Upper lobe of left lung (tissue), 6 donors: ENCODE measurements at regions not wholly inside any gene's neighbourhood (a gene's known extent, or its start where the extent isn't known, plus 50 kb on each side); places are given as distances from the start of the nearest gene placed in this dataset.

Source experiments
- ATAC-seq, 2 donors: fragments of 200-7000 bp; cut with Tn5 transposase; one replicate each; pipeline ENCODE4 v1.9.1; 2022; ENCODE audit warnings: mild to moderate bottlenecking in 2 of 2, moderate library complexity in 2 of 2; ENCODE audit not compliant: low FRiP score in 2 of 2
- DNase-seq, 2 donors: peaks; one replicate each; pipeline ENCODE4 v3.0.0-alpha.2; 2019 to 2020
- H3K27ac ChIP-seq, 4 donors: fragments of 200-600 bp; sonication (generic); one replicate each; pipeline ENCODE4 v1.5.1; 2016 to 2019
- H3K27me3 ChIP-seq, 4 donors: fragments of 200-600 bp; sonication (generic); one replicate each; pipeline ENCODE4 v1.5.1; 2017 to 2019
- H3K36me3 ChIP-seq, 4 donors: fragments of 200-600 bp; sonication (generic); one replicate each; pipeline ENCODE4 v1.5.1; 2016 to 2019
- H3K4me1 ChIP-seq, 4 donors: fragments of 200-600 bp; sonication (generic); one replicate each; pipeline ENCODE4 v1.5.1; 2018 to 2019
- H3K4me3 ChIP-seq, 4 donors: fragments of 200-600 bp; sonication (generic); one replicate each; pipeline ENCODE4 v1.5.1; 2017 to 2019; ENCODE audit warnings: mild to moderate bottlenecking in 2 of 4, moderate library complexity in 1 of 4
- H3K9me3 ChIP-seq, 4 donors: fragments of 200-600 bp; sonication (generic); one replicate each; pipeline ENCODE4 v1.5.1; 2018 to 2019
- EP300 ChIP-seq, 4 donors: sonication (generic); formaldehyde crosslinking; IDR thresholded peaks; one replicate each; pipeline ENCODE4 v1.5.1; 2017; ENCODE audit warnings: antibody characterized with exemption in 4 of 4, control low read depth in 2 of 4
- POLR2A ChIP-seq, 4 donors: fragments of 450-650 bp; IDR thresholded peaks; one replicate each; pipeline ENCODE4 v1.5.1; 2016 to 2017; ENCODE audit warnings: antibody characterized with exemption in 4 of 4, mild to moderate bottlenecking in 2 of 4
- POLR2AphosphoS5 ChIP-seq, 2 donors: sonication (generic); formaldehyde crosslinking; IDR thresholded peaks; one replicate each; pipeline ENCODE4 v1.5.1; 2017; ENCODE audit warnings: antibody characterized with exemption in 2 of 2
- WGBS, 2 donors: methylation state at CpG; one replicate each; pipeline ENCODE4 v1.1.5; 2017 to 2018; 5-methylcytosine and 5-hydroxymethylcytosine counted together
- TF ChIP-seq, protein P1 (sequence below), 6 experiments: fragments of 450-650 bp in 4 of 6; fragments of 200-600 bp in 2 of 6; sonication (generic) in 2 of 6; IDR thresholded peaks; one replicate each; pipeline ENCODE4 v1.5.1; 2016 to 2019; ENCODE audit warnings: antibody characterized with exemption in 6 of 6
- donor health status: DM: no; HTN: no; CAD: no; lungs with moderate emphysema.
- donor health status: DM: no; HTN: yes; CAD: no; lungs with severe emphysema.

DNA sequence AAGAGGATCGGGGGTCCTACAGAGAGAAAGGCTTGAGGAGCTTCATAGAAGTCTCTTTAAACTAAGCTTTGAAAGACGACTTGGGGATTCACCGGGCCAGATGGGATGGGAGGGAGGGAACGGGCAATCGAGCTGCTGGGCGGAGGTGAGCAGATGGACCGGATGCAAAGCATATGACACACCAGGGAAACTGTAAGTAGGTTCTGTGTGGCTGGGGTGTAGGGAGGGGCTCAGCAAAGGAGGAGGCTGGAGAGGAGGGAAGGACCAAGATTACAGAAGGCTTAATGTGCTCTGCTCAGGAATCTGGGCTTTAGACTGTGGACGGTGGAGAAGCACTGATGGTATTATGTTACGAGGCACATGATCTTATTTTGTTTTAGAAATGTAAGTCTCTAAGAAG lies 131.5 kb downstream of the MAIP1 start:
- DNase-seq = no peak

DNA sequence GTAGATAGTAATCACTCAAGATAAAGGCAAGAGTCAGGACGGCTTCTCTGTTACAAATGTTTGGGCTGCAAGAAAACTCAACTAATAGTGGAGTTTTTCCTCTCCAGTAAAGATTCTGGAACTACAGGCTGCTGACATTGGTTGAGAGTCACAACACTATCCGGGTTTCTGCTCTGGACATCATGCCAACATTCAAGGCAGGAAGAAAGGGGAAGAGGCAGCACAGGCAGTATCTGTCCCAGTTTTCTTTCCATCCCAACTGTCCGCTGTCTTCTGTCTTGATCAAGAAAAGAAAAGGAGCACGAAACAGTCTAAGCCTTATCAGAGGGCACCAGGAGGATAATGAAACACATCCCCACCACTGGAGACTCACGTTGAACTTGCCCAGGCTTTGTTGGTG lies 132.1 kb downstream of the MAIP1 start:
- ATAC-seq = no peak
- H3K27ac ChIP-seq = no peak overlapping the region
- no peaks in the 10 kb centered on the region for H3K9me3 ChIP-seq
- TF ChIP-seq, protein P1, sequence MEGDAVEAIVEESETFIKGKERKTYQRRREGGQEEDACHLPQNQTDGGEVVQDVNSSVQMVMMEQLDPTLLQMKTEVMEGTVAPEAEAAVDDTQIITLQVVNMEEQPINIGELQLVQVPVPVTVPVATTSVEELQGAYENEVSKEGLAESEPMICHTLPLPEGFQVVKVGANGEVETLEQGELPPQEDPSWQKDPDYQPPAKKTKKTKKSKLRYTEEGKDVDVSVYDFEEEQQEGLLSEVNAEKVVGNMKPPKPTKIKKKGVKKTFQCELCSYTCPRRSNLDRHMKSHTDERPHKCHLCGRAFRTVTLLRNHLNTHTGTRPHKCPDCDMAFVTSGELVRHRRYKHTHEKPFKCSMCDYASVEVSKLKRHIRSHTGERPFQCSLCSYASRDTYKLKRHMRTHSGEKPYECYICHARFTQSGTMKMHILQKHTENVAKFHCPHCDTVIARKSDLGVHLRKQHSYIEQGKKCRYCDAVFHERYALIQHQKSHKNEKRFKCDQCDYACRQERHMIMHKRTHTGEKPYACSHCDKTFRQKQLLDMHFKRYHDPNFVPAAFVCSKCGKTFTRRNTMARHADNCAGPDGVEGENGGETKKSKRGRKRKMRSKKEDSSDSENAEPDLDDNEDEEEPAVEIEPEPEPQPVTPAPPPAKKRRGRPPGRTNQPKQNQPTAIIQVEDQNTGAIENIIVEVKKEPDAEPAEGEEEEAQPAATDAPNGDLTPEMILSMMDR (IDR thresholded peaks at IDR 0.05) = no peak
- TF ChIP-seq POLR2AphosphoS5 (IDR thresholded peaks at IDR 0.05) = no peak
- TF ChIP-seq EP300 (IDR thresholded peaks at IDR 0.05) = no peak
- no peak for TF ChIP-seq POLR2A (IDR thresholded peaks at IDR 0.05)
- no peak overlapping the region for H3K4me3 ChIP-seq
- no peaks in the 10 kb centered on the region for H3K27me3 ChIP-seq
- H3K4me1 ChIP-seq = no peaks in the 10 kb centered on the region
- 68 to 69% methylated on average over 5 of the region's 5 CpGs for WGBS, 2 donors
- H3K36me3 ChIP-seq = no peaks in the 10 kb centered on the region
- no peak for DNase-seq

More for the DNA sequence above, 131.5 kb downstream of the MAIP1 start:
- no peak overlapping the region for H3K4me3 ChIP-seq
- no peaks in the 10 kb centered on the region for H3K27me3 ChIP-seq
- H3K36me3 ChIP-seq = no peaks in the 10 kb centered on the region
- no peaks in the 10 kb centered on the region for H3K4me1 ChIP-seq
- TF ChIP-seq EP300 (IDR thresholded peaks at IDR 0.05) = no peak
- TF ChIP-seq POLR2AphosphoS5 (IDR thresholded peaks at IDR 0.05) = no peak
- TF ChIP-seq, protein P1 (IDR thresholded peaks at IDR 0.05) = no peak
- no peak for TF ChIP-seq POLR2A (IDR thresholded peaks at IDR 0.05)
- no peak for ATAC-seq
- no peaks in the 10 kb centered on the region for H3K9me3 ChIP-seq
- no peak overlapping the region for H3K27ac ChIP-seq
- 83 to 85% methylated on average over 9 of the region's 9 CpGs for WGBS, 2 donors

DNA sequence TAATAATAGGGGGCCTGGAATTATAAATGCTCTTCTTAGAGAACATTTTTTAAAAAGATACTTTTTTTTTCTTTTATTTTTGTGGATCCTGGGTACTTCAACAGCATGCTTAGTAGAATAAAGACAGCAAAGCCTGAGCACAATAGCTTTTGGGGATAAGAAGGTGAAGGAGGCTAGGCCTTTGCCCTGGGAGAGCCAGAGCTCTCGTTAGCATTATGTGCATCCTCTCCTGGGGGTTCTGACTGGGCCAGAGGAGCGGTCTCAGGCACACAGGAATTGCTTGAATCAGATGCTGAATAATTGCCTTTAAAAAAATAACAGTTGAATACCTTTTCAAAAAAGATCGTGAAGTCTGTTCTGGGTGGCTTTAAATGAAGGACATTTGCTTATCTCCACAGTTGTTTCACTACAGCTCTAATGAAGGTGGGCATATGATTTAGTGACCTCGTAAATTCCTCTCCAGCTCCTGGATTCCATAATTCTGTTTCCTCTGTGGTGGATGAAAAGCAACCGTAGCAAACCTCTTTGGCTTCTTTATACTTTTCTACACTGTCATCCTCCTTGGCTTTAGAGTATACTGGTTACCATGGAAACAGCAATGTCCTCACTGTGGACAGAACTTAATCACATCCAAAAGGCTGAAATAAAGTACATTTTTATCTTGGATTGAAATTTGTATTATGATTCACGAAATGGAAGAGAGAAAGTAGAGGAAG lies 133.8 kb downstream of the MAIP1 start:
- Histone ChIP-seq H3K27ac (no peak overlapping the region), H3K9me3 (no peaks in the 10 kb centered on the region), H3K4me3 (no peak overlapping the region), H3K27me3 (no peaks in the 10 kb centered on the region), H3K4me1 (no peaks in the 10 kb centered on the region), H3K36me3 (no peaks in the 10 kb centered on the region)
- no peak for ATAC-seq
- DNase-seq = no peak
- TF ChIP-seq POLR2A (IDR thresholded peaks at IDR 0.05) (no peak), POLR2AphosphoS5 (IDR thresholded peaks at IDR 0.05) (no peak), EP300 (IDR thresholded peaks at IDR 0.05) (no peak)
- TF ChIP-seq, protein P1 (IDR thresholded peaks at IDR 0.05) = no peak
- 75 to 78% methylated on average over 6 of the region's 6 CpGs for WGBS, 2 donors

DNA sequence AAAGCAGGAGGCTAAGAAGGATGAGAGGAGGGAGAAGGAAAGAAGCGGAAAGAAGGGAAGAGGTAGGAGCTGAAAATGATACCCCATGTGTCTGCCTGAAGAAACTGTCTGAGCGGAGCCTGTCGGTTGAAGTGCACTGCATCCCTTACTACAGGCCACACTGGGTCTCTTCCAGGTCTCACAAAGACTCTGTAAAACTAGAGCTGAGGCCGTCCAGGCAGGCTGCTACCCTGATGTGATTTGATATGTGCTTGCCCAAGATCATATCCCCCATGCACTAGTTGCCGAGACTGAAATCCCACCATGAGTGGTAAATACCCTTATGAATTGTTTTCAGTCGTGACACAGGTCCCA lies 134.4 kb downstream of the MAIP1 start:
- Histone ChIP-seq H3K36me3 (no peaks in the 10 kb centered on the region), H3K9me3 (no peaks in the 10 kb centered on the region), H3K27ac (no peak overlapping the region), H3K4me3 (no peak overlapping the region), H3K4me1 (no peaks in the 10 kb centered on the region), H3K27me3 (no peaks in the 10 kb centered on the region)
- TF ChIP-seq POLR2A (IDR thresholded peaks at IDR 0.05) (no peak), POLR2AphosphoS5 (IDR thresholded peaks at IDR 0.05) (no peak), EP300 (IDR thresholded peaks at IDR 0.05) (no peak)
- TF ChIP-seq, protein P1 (IDR thresholded peaks at IDR 0.05) = no peak
- DNase-seq (no peak), ATAC-seq (no peak)
- 76 to 89% methylated on average over 6 of the region's 6 CpGs for WGBS, 2 donors

DNA sequence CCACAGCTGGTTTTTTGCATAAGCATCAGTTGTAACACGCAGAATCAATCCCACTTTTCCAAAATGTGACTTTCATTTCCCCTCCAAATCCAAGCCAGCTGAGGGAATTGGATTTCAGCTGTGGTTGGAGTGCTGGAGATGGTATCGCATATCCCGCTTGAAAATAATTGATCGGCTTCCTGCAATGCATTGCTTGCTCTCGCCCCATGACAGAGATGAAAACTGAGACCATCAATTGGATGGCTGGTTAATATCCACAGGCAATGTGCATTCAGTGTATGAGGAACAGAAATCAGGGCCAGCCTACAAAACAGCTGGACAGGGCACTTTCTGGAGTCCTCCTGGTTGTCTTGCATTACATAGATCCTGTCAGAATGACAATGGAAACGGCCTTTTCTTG lies 135.3 kb downstream of the MAIP1 start:
- Histone ChIP-seq H3K27ac (no peak overlapping the region), H3K9me3 (no peaks in the 10 kb centered on the region), H3K36me3 (no peaks in the 10 kb centered on the region), H3K27me3 (no peaks in the 10 kb centered on the region), H3K4me1 (no peaks in the 10 kb centered on the region), H3K4me3 (no peak overlapping the region)
- no peak for TF ChIP-seq POLR2AphosphoS5 (IDR thresholded peaks at IDR 0.05)
- TF ChIP-seq, protein P1 (IDR thresholded peaks at IDR 0.05) = no peak
- no peak for TF ChIP-seq EP300 (IDR thresholded peaks at IDR 0.05)
- no peak for TF ChIP-seq POLR2A (IDR thresholded peaks at IDR 0.05)
- DNase-seq (no peak), ATAC-seq (no peak)
- 93 to 94% methylated on average over 6 of the region's 6 CpGs for WGBS, 2 donors
